GM23248 (cell line): ENCODE measurements at regions not wholly inside any gene's neighbourhood (a gene's known extent, or its start where the extent isn't known, plus 50 kb on each side); places are given as distances from the start of the nearest gene placed in this dataset.

Source experiments
- DNase-seq: peaks from one replicate; pipeline ENCODE4 v3.0.0-alpha.2; 2015
- H2AFZ ChIP-seq: fragments of 200-600 bp; sonication (generic); 2 replicates; pipeline ENCODE4 v1.6.1; 2016; ENCODE audit warnings: antibody characterized with exemption
- H3F3A ChIP-seq: fragments of 200-600 bp; sonication (generic); 2 replicates; pipeline ENCODE4 v1.6.1; 2016; ENCODE audit warnings: mild to moderate bottlenecking, antibody characterized with exemption, mixed run types; ENCODE audit not compliant: insufficient read depth
- H3K27ac ChIP-seq: fragments of 200-600 bp; sonication (generic); 2 replicates; pipeline ENCODE4 v1.5.1; 2016; ENCODE audit warnings: mild to moderate bottlenecking
- H3K27me3 ChIP-seq: fragments of 200-600 bp; sonication (generic); replicated peaks from 2 replicates; pipeline ENCODE4 v1.6.1; 2016; ENCODE audit warnings: mild to moderate bottlenecking; ENCODE audit not compliant: insufficient read depth
- H3K36me3 ChIP-seq: fragments of 200-600 bp; sonication (generic); 2 replicates; pipeline ENCODE4 v1.6.1; 2016; ENCODE audit warnings: low read depth, mild to moderate bottlenecking
- H3K4me1 ChIP-seq: fragments of 200-600 bp; sonication (generic); 2 replicates; pipeline ENCODE4 v1.6.1; 2016; ENCODE audit warnings: mild to moderate bottlenecking; ENCODE audit not compliant: insufficient read depth
- H3K4me2 ChIP-seq: fragments of 200-600 bp; sonication (generic); one replicate; pipeline ENCODE4 v1.6.1; 2016; ENCODE audit warnings: mild to moderate bottlenecking; ENCODE audit not compliant: unreplicated experiment
- H3K4me3 ChIP-seq: fragments of 200-600 bp; sonication (generic); 2 replicates; pipeline ENCODE4 v1.5.1; 2016; ENCODE audit warnings: mild to moderate bottlenecking
- H3K79me2 ChIP-seq: fragments of 200-600 bp; sonication (generic); 2 replicates; pipeline ENCODE4 v1.6.1; 2016; ENCODE audit warnings: mild to moderate bottlenecking; ENCODE audit not compliant: insufficient read depth
- H3K9ac ChIP-seq: fragments of 200-600 bp; sonication (generic); 2 replicates; pipeline ENCODE4 v1.6.1; 2016; ENCODE audit warnings: mild to moderate bottlenecking
- H3K9me2 ChIP-seq: fragments of 200-600 bp; sonication (generic); 2 replicates; pipeline ENCODE4 v1.6.1; 2016; ENCODE audit warnings: mixed run types, mild to moderate bottlenecking, moderate library complexity; ENCODE audit not compliant: insufficient read depth
- H3K9me3 ChIP-seq: fragments of 200-600 bp; sonication (generic); one replicate; pipeline ENCODE4 v1.6.1; 2017; ENCODE audit warnings: low read depth
- H4K20me1 ChIP-seq: fragments of 200-600 bp; sonication (generic); 2 replicates; pipeline ENCODE4 v1.6.0; 2016; ENCODE audit not compliant: insufficient read depth
- EZH2 ChIP-seq: fragments of 200-600 bp; sonication (generic); IDR thresholded peaks from 2 replicates; pipeline ENCODE4 v1.6.1; 2018; ENCODE audit warnings: antibody characterized with exemption, mild to moderate bottlenecking; ENCODE audit not compliant: insufficient read depth, poor library complexity, severe bottlenecking
- EZH2phosphoT487 ChIP-seq: fragments of 200-600 bp; sonication (generic); IDR thresholded peaks from 2 replicates; pipeline ENCODE4 v1.6.1; 2018; ENCODE audit warnings: antibody characterized with exemption, moderate library complexity, mild to moderate bottlenecking, low read depth; ENCODE audit not compliant: insufficient read depth
- WGBS, 2 experiments: methylation state at CpG; one replicate each; pipeline ENCODE4 v1.1.6; 2015 to 2017; ENCODE audit warnings: low lambda C conversion rate in 2 of 2, low coverage in 1 of 2; ENCODE audit errors: missing lambda C conversion rate in 2 of 2; 5-methylcytosine and 5-hydroxymethylcytosine counted together
- in situ Hi-C: fragments of 300-500 bp; cut with MboI; formaldehyde crosslinking; loops from 2 replicates; pipeline ENCODE4 v1.15.0; 2020

- Histone ChIP-seq H3K4me3 (no peak overlapping the region), H3K27me3 (0 out of 2 replicates have a peak, but pooled peaks cover 5% of the 10 kb centered on the region), H3K9ac (no peak overlapping the region), H3F3A (no peaks in the 10 kb centered on the region), H3K79me2 (no peaks in the 10 kb centered on the region), H2AFZ (no peak overlapping the region), H3K36me3 (no peaks in the 10 kb centered on the region), H3K9me3 (no peaks in the 10 kb centered on the region), H4K20me1 (no peaks in the 10 kb centered on the region), H3K9me2 (no peaks in the 10 kb centered on the region), H3K27ac (no peak overlapping the region), H3K4me1 (no peaks in the 10 kb centered on the region), H3K4me2 (no peak overlapping the region)
- no peak for DNase-seq
- WGBS, 2 experiments: 49 to 51% methylated on average over 5 of the region's 5 CpGs
- TF ChIP-seq EZH2phosphoT487 (no peak), EZH2 (no peak)
- in situ Hi-C loops: no loop called here
Observed at GRCh38 chr1:17992800-17993199, 114.8 kb upstream of the IGSF21 start.

GRCh38 chr1:17994046-17994445 lies 113.6 kb upstream of the IGSF21 start:
- H3K4me1 ChIP-seq: no peaks in the 10 kb centered on the region
- H3K36me3 ChIP-seq: no peaks in the 10 kb centered on the region
- H3K9ac ChIP-seq: no peak overlapping the region
- 18 to 20% methylated on average over 5 of the region's 5 CpGs for WGBS, 2 experiments
- H3K4me3 ChIP-seq: no peak overlapping the region
- no peaks in the 10 kb centered on the region for H3K79me2 ChIP-seq
- H4K20me1 ChIP-seq: no peaks in the 10 kb centered on the region
- no peak overlapping the region for H3K27ac ChIP-seq
- no peak for DNase-seq
- H3K9me2 ChIP-seq: no peaks in the 10 kb centered on the region
- H3F3A ChIP-seq: no peaks in the 10 kb centered on the region
- in situ Hi-C loops: no loop called here
- H3K4me2 ChIP-seq: no peak overlapping the region
- H3K27me3 ChIP-seq: no peaks in the 10 kb centered on the region
- TF ChIP-seq EZH2phosphoT487 (no peak), EZH2 (no peak)
- H3K9me3 ChIP-seq: no peaks in the 10 kb centered on the region
- no peak overlapping the region for H2AFZ ChIP-seq

DNA sequence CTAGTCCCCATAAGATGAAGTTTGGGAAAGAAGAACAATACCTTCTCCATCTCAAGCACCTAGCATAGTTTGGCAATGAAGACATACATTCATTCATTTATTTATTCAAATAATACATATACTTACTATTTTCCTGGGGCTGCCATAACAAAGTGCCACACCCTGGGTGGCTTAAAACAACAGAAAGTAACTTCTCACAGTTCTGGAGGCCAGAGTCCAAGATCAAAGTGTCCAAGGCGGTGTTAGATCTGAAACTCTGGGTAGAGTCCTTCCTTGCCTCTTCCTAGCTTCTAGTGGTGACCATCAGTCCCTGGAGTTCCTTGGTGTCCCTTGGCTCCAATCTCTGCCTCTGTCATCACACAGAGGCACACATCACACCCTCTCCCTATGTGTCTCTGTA lies 112.1 kb upstream of the IGSF21 start:
- TF ChIP-seq EZH2 (no peak), EZH2phosphoT487 (no peak)

DNA sequence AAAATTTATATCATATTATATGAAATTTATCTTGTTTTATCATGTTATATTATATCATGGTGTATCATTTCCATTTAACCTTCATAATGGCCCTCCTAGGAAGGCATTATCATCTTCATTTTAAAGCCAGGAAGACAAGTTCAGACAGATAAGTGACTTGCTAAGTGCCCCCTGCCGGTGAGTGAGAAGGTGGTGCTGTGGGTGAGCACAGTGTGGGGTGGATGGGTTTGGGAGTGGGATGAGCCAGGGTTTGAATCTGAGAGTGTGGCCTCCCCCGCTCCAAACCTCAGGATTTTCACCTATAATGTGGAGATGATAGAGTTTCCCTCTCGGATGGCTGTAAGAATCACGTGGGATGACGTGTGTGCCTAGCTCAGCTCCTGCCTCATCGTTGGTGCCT lies 108.7 kb upstream of the IGSF21 start:
- in situ Hi-C loops: no loop called here
- no peak overlapping the region for H3K27ac ChIP-seq
- no peaks in the 10 kb centered on the region for H3K4me1 ChIP-seq
- no peaks in the 10 kb centered on the region for H3K79me2 ChIP-seq
- H3K9me2 ChIP-seq: no peaks in the 10 kb centered on the region
- no peak for TF ChIP-seq EZH2
- no peak for TF ChIP-seq EZH2phosphoT487
- no peaks in the 10 kb centered on the region for H3F3A ChIP-seq
- no peak overlapping the region for H2AFZ ChIP-seq
- 37 to 49% methylated on average over 6 of the region's 6 CpGs for WGBS, 2 experiments
- DNase-seq: peak; percentile 21
- no peak overlapping the region for H3K4me3 ChIP-seq
- H3K4me2 ChIP-seq: no peak overlapping the region
- no peak overlapping the region for H3K9ac ChIP-seq
- no peaks in the 10 kb centered on the region for H3K27me3 ChIP-seq
- H3K36me3 ChIP-seq: no peaks in the 10 kb centered on the region
- H3K9me3 ChIP-seq: no peaks in the 10 kb centered on the region
- H4K20me1 ChIP-seq: no peaks in the 10 kb centered on the region

More for the DNA sequence above, 112.1 kb upstream of the IGSF21 start:
- no peak overlapping the region for H3K4me3 ChIP-seq
- no peak overlapping the region for H3K27ac ChIP-seq
- no peak for DNase-seq
- H3K4me1 ChIP-seq: no peaks in the 10 kb centered on the region
- H3K27me3 ChIP-seq: no peaks in the 10 kb centered on the region
- no peak overlapping the region for H3K9ac ChIP-seq
- no peak overlapping the region for H3K4me2 ChIP-seq
- H4K20me1 ChIP-seq: no peaks in the 10 kb centered on the region
- no peaks in the 10 kb centered on the region for H3K79me2 ChIP-seq
- H2AFZ ChIP-seq: no peak overlapping the region
- H3K36me3 ChIP-seq: no peaks in the 10 kb centered on the region
- no peaks in the 10 kb centered on the region for H3K9me3 ChIP-seq
- no peaks in the 10 kb centered on the region for H3K9me2 ChIP-seq
- 30 to 36% methylated on average over 1 of the region's 1 CpG for WGBS, 2 experiments
- in situ Hi-C loops: no loop called here
- no peaks in the 10 kb centered on the region for H3F3A ChIP-seq

DNA sequence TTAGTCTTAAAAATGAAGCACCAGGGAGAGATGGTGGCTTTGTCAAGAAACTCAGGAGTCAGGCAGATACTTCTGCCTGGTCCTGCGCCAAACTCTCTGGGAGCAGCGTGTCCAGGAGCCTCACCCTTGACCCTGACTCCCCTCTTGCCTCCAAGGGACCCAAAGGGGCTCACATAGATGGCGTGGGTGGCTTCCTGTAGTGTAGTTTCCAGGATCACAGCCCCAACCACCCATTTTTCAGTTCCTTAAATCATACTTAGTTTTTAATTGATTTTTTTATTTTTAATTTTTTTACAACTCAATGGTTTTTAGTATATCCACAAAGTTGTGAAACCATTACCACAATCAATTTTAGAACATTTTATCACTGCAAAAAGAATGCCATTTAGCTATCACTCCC lies 107.7 kb upstream of the IGSF21 start:
- 45 to 54% methylated on average over 3 of the region's 3 CpGs for WGBS, 2 experiments
- in situ Hi-C loops: no loop called here
- no peak overlapping the region for H3K4me3 ChIP-seq

More for the DNA sequence above, 107.7 kb upstream of the IGSF21 start:
- no peaks in the 10 kb centered on the region for H3K9me3 ChIP-seq
- H3K4me1 ChIP-seq: no peaks in the 10 kb centered on the region
- H3K9me2 ChIP-seq: no peaks in the 10 kb centered on the region
- TF ChIP-seq EZH2phosphoT487: no peak
- no peak for TF ChIP-seq EZH2
- no peaks in the 10 kb centered on the region for H3K79me2 ChIP-seq
- H3K4me2 ChIP-seq: no peak overlapping the region
- H2AFZ ChIP-seq: no peak overlapping the region
- no peaks in the 10 kb centered on the region for H3F3A ChIP-seq
- no peak for DNase-seq
- no peaks in the 10 kb centered on the region for H3K36me3 ChIP-seq
- no peak overlapping the region for H3K27ac ChIP-seq
- no peak overlapping the region for H3K9ac ChIP-seq
- H4K20me1 ChIP-seq: no peaks in the 10 kb centered on the region
- no peaks in the 10 kb centered on the region for H3K27me3 ChIP-seq
